ENCODE measurements at regions not wholly inside any gene's neighbourhood (a gene's known extent, or its start where the extent isn't known, plus 50 kb on each side); places are given as distances from the start of the nearest gene placed in this dataset.

DNA sequence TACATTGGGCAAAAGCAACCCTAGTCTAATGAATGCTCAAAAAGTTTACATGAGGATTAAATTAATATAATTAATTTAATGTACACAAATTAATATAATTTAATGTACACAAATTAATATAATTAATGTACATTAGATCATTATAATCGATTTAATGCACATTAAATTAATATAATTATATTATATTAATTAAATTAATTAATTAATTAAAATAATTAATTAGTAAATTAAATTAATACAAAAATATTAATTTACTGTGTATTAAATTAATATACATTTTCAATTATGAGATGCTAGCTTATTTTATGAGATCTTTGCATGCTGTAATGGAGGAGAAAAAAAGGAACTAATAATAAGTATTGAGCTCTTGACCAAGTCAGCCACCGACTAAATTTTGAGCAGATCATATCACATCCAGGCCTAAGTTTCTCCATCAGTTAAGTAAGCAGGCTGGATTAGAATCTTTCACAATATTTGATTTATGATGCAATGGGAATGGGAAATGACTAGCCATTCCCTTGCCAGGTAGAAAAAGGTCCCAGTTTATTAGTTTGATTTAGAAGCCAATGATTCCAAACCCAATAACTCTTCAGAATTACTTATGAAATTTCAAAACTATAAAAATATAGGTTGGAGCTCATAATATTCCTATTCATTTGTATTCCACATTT lies 533.4 kb upstream of the GRIA1 start:
- TF ChIP-seq, protein P1, sequence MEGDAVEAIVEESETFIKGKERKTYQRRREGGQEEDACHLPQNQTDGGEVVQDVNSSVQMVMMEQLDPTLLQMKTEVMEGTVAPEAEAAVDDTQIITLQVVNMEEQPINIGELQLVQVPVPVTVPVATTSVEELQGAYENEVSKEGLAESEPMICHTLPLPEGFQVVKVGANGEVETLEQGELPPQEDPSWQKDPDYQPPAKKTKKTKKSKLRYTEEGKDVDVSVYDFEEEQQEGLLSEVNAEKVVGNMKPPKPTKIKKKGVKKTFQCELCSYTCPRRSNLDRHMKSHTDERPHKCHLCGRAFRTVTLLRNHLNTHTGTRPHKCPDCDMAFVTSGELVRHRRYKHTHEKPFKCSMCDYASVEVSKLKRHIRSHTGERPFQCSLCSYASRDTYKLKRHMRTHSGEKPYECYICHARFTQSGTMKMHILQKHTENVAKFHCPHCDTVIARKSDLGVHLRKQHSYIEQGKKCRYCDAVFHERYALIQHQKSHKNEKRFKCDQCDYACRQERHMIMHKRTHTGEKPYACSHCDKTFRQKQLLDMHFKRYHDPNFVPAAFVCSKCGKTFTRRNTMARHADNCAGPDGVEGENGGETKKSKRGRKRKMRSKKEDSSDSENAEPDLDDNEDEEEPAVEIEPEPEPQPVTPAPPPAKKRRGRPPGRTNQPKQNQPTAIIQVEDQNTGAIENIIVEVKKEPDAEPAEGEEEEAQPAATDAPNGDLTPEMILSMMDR (IDR thresholded peaks at IDR 0.05; ENCODE audit: insufficient read depth, low read depth, low read length): no peak
- no peak for TF ChIP-seq EZH2 (IDR thresholded peaks at IDR 0.05; ENCODE audit: insufficient read depth, low read length)

Data from astrocyte (in vitro differentiated cells and primary cell).